Stomach (tissue), 4 donors: ENCODE measurements at regions not wholly inside any gene's neighbourhood (a gene's known extent, or its start where the extent isn't known, plus 50 kb on each side); places are given as distances from the start of the nearest gene placed in this dataset.

ENCODE experiments used
- POLR2A ChIP-seq, 4 donors: fragments of 450-650 bp; IDR thresholded peaks; one replicate each; pipeline ENCODE4 v1.6.1; 2016; ENCODE audit warnings: antibody characterized with exemption in 4 of 4, control low read depth in 2 of 4, mild to moderate bottlenecking in 1 of 4, moderate library complexity in 1 of 4
- POLR2AphosphoS5 ChIP-seq, 3 donors: sonication (generic); formaldehyde crosslinking; IDR thresholded peaks; one replicate each; pipeline ENCODE4 v1.6.1; 2016; ENCODE audit warnings: antibody characterized with exemption in 3 of 3
- TF ChIP-seq, protein P1 (sequence below), 7 experiments: fragments of 450-650 bp in 4 of 7; fragments of 200-600 bp in 3 of 7; sonication (generic) in 3 of 7; IDR thresholded peaks; one replicate each; pipeline ENCODE4 v1.5.1; 2016 to 2019; ENCODE audit warnings: antibody characterized with exemption in 7 of 7, control low read depth in 2 of 7, mild to moderate bottlenecking in 1 of 7

DNA sequence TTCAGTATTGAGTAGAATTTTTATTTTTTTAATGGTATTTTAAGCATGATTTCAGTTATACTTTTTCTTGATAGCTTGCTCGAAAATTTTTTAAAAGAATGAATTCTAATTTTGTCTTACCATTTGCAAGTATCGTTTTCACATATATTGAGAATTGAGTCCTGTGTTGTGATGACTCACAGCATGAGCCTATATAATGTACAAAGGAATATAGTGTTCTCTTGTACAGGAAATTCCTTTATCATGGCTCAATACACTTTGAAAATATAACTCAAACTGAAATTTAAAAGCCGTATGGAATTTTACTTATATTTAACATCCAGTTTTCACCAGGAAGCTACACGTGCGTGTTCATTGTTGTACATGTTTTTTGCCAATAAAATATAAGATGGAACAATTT lies 161.1 kb upstream of the TMTC4 start:
- TF ChIP-seq, protein P1, sequence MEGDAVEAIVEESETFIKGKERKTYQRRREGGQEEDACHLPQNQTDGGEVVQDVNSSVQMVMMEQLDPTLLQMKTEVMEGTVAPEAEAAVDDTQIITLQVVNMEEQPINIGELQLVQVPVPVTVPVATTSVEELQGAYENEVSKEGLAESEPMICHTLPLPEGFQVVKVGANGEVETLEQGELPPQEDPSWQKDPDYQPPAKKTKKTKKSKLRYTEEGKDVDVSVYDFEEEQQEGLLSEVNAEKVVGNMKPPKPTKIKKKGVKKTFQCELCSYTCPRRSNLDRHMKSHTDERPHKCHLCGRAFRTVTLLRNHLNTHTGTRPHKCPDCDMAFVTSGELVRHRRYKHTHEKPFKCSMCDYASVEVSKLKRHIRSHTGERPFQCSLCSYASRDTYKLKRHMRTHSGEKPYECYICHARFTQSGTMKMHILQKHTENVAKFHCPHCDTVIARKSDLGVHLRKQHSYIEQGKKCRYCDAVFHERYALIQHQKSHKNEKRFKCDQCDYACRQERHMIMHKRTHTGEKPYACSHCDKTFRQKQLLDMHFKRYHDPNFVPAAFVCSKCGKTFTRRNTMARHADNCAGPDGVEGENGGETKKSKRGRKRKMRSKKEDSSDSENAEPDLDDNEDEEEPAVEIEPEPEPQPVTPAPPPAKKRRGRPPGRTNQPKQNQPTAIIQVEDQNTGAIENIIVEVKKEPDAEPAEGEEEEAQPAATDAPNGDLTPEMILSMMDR (IDR thresholded peaks at IDR 0.05): no peak
- TF ChIP-seq POLR2A (IDR thresholded peaks at IDR 0.05) (no peak), POLR2AphosphoS5 (IDR thresholded peaks at IDR 0.05) (no peak)
